SK-N-SH treated with all-trans-retinoic acid at 6 μM for 48 hours (cell line): ENCODE measurements at regions not wholly inside any gene's neighbourhood (a gene's known extent, or its start where the extent isn't known, plus 50 kb on each side); places are given as distances from the start of the nearest gene placed in this dataset.

Experiments used
- BACH2 ChIP-seq: fragments of 250-450 bp; sonication (Bioruptor Pico); IDR thresholded peaks from 2 replicates; pipeline ENCODE4 v1.9.0; 2021; ENCODE audit warnings: mild to moderate bottlenecking, borderline replicate concordance
- CSDC2 ChIP-seq: fragments of 250-450 bp; sonication (Bioruptor Pico); IDR thresholded peaks from 2 replicates; pipeline ENCODE4 v1.5.0; 2020; ENCODE audit warnings: mild to moderate bottlenecking, moderate library complexity
- ESRRG ChIP-seq: fragments of 250-450 bp; sonication (Bioruptor Pico); IDR thresholded peaks from 2 replicates; pipeline ENCODE4 v1.6.1; 2021; ENCODE audit warnings: mild to moderate bottlenecking
- GLIS3 ChIP-seq: fragments of 250-450 bp; sonication (Bioruptor Pico); IDR thresholded peaks from 2 replicates; pipeline ENCODE4 v1.5.0; 2020; ENCODE audit warnings: mild to moderate bottlenecking, moderate library complexity
- OSR1 ChIP-seq: fragments of 250-450 bp; sonication (Bioruptor Pico); IDR thresholded peaks from 2 replicates; pipeline ENCODE4 v1.8.0; 2022; ENCODE audit warnings: moderate library complexity, mild to moderate bottlenecking, inconsistent platforms
- PPARA ChIP-seq: fragments of 250-450 bp; sonication (Bioruptor Pico); IDR thresholded peaks from 2 replicates; pipeline ENCODE4 v1.5.0; 2020; ENCODE audit warnings: mild to moderate bottlenecking, borderline replicate concordance
- RARB ChIP-seq: fragments of 250-450 bp; sonication (Bioruptor Pico); IDR thresholded peaks from 2 replicates; pipeline ENCODE4 v1.8.0; 2021; ENCODE audit warnings: mild to moderate bottlenecking, moderate library complexity
- SNAI2 ChIP-seq: fragments of 250-450 bp; sonication (Bioruptor Pico); IDR thresholded peaks from 2 replicates; pipeline ENCODE4 v1.5.0; 2020; ENCODE audit warnings: mild to moderate bottlenecking, moderate library complexity
- TCF4 ChIP-seq: fragments of 250-450 bp; sonication (Bioruptor Pico); IDR thresholded peaks from 2 replicates; pipeline ENCODE4 v1.8.0; 2021; ENCODE audit warnings: mild to moderate bottlenecking, moderate library complexity, borderline replicate concordance
- ZC3H10 ChIP-seq: fragments of 250-450 bp; sonication (Bioruptor Pico); IDR thresholded peaks from 2 replicates; pipeline ENCODE4 v1.5.1; 2021; ENCODE audit warnings: mild to moderate bottlenecking, moderate library complexity
- ZFP3 ChIP-seq: fragments of 250-450 bp; sonication (Bioruptor Pico); IDR thresholded peaks from 2 replicates; pipeline ENCODE4 v1.5.0; 2020; ENCODE audit warnings: mild to moderate bottlenecking, moderate library complexity
- ZFP30 ChIP-seq: fragments of 450-650 bp; formaldehyde crosslinking; IDR thresholded peaks from 2 replicates; pipeline ENCODE4 v1.5.0; 2022; ENCODE audit warnings: mild to moderate bottlenecking, moderate library complexity
- ZNF70 ChIP-seq: fragments of 450-650 bp; formaldehyde crosslinking; IDR thresholded peaks from 2 replicates; pipeline ENCODE4 v1.5.0; 2020; ENCODE audit warnings: mild to moderate bottlenecking, moderate library complexity
- TF ChIP-seq, protein P1 (sequence below): fragments of 250-450 bp; sonication (Bioruptor Pico); IDR thresholded peaks from 2 replicates; pipeline ENCODE4 v1.8.0; 2020; ENCODE audit warnings: mild to moderate bottlenecking, moderate library complexity, borderline replicate concordance

DNA sequence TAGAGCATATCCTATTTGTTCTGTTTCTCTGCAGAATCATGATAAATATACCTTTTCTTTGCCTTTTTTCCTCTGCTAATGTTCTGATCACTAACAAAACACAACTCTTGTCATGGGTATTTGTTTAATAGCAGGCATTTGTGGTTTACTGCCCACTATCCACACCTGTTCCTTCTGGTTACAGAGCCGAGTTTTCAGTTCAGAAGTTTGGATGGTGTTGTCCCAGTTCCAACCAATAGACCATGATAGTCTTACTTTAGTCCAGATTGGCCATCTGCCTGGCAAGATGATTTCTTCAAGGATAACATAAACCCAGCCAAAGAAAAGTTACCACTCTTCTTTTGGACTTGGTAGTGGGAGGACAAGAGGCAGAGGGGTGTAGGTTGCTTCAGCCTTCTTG, 211.2 kb downstream of the TFAP2A start:
- no peak for TF ChIP-seq GLIS3 (CRISPR knock-in tag)
- no peak for TF ChIP-seq TCF4 (CRISPR knock-in tag)
- TF ChIP-seq ZFP30 (CRISPR knock-in tag), result no peak
- TF ChIP-seq ZNF70 (CRISPR knock-in tag), result no peak
- TF ChIP-seq RARB (CRISPR knock-in tag), result no peak
- TF ChIP-seq BACH2 (CRISPR knock-in tag), result no peak
- no peak for TF ChIP-seq PPARA (CRISPR knock-in tag)
- no peak for TF ChIP-seq SNAI2
- TF ChIP-seq, protein P1, sequence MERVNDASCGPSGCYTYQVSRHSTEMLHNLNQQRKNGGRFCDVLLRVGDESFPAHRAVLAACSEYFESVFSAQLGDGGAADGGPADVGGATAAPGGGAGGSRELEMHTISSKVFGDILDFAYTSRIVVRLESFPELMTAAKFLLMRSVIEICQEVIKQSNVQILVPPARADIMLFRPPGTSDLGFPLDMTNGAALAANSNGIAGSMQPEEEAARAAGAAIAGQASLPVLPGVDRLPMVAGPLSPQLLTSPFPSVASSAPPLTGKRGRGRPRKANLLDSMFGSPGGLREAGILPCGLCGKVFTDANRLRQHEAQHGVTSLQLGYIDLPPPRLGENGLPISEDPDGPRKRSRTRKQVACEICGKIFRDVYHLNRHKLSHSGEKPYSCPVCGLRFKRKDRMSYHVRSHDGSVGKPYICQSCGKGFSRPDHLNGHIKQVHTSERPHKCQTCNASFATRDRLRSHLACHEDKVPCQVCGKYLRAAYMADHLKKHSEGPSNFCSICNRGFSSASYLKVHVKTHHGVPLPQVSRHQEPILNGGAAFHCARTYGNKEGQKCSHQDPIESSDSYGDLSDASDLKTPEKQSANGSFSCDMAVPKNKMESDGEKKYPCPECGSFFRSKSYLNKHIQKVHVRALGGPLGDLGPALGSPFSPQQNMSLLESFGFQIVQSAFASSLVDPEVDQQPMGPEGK (CRISPR knock-in tag), result no peak
- TF ChIP-seq CSDC2 (CRISPR knock-in tag), result no peak
- TF ChIP-seq ESRRG (CRISPR knock-in tag), result no peak
- no peak for TF ChIP-seq OSR1 (CRISPR knock-in tag)
- TF ChIP-seq ZC3H10 (CRISPR knock-in tag), result no peak
- TF ChIP-seq ZFP3, result no peak
